ENCODE measurements at regions not wholly inside any gene's neighbourhood (a gene's known extent, or its start where the extent isn't known, plus 50 kb on each side); places are given as distances from the start of the nearest gene placed in this dataset.
"Not testable (repeated sequence)": the region's sequence is repeated elsewhere in the genome, so short reads cannot be mapped to it uniquely, and the experiment has no call there.

DNA sequence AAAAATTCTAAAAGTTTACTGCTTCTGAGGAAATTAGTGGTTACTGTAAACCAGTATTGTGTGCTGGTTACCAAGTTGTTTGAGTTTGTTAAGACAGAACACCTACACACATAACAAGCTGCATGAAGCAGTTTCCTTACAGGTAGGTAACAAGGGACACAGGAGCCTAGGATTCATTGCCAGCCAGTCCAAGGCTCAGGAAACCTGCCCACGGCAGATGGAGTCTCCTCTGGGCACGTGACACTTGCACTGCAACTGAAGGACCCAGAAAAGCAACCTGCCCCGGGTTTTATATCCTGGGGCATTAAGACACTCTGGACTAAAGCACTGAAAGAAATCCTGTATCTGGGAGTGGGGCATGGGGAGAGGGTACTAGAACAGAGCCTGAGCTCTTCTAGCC is 639.3 kb downstream of the ADCYAP1 start:
- TF ChIP-seq, protein P1, sequence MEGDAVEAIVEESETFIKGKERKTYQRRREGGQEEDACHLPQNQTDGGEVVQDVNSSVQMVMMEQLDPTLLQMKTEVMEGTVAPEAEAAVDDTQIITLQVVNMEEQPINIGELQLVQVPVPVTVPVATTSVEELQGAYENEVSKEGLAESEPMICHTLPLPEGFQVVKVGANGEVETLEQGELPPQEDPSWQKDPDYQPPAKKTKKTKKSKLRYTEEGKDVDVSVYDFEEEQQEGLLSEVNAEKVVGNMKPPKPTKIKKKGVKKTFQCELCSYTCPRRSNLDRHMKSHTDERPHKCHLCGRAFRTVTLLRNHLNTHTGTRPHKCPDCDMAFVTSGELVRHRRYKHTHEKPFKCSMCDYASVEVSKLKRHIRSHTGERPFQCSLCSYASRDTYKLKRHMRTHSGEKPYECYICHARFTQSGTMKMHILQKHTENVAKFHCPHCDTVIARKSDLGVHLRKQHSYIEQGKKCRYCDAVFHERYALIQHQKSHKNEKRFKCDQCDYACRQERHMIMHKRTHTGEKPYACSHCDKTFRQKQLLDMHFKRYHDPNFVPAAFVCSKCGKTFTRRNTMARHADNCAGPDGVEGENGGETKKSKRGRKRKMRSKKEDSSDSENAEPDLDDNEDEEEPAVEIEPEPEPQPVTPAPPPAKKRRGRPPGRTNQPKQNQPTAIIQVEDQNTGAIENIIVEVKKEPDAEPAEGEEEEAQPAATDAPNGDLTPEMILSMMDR (IDR thresholded peaks at IDR 0.05; ENCODE audit: low read depth, low read length): no peak
- Histone ChIP-seq H3K27ac (no peak overlapping the region), H3K4me3 (ENCODE audit: low read depth, low read length) (no peak overlapping the region), H3K27me3 (ENCODE audit: insufficient read depth, low read depth, severe bottlenecking) (no peaks in the 10 kb centered on the region), H3K36me3 (no peaks in the 10 kb centered on the region), H3K9me3 (ENCODE audit: severe bottlenecking) (no peaks in the 10 kb centered on the region)
- DNase-seq: no peak

DNA sequence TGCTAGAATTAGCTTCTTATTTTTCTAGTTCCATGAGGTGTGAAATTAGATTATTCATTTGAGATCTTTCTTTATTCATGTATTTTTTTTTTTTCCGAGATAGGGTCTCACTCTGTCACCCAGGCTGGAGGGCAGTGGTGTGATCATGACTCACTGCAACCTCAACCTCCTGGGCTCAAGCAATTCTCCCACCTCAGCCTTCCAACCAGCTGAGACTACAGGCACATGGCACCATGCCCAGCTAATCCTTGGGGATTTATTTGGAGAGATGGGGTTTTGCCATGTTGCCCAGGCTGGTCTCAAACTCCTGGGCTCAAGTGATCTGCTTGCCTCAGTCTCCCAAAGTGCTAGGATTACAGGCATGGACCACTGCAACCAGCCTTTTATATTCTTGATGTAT is 653.0 kb downstream of the ADCYAP1 start:
- DNase-seq; H3K36me3 ChIP-seq; H3K4me3 ChIP-seq (ENCODE audit: low read depth, low read length); H3K27me3 ChIP-seq (ENCODE audit: insufficient read depth, low read depth, severe bottlenecking); H3K9me3 ChIP-seq (ENCODE audit: severe bottlenecking); H3K27ac ChIP-seq: not testable (repeated sequence)

DNA sequence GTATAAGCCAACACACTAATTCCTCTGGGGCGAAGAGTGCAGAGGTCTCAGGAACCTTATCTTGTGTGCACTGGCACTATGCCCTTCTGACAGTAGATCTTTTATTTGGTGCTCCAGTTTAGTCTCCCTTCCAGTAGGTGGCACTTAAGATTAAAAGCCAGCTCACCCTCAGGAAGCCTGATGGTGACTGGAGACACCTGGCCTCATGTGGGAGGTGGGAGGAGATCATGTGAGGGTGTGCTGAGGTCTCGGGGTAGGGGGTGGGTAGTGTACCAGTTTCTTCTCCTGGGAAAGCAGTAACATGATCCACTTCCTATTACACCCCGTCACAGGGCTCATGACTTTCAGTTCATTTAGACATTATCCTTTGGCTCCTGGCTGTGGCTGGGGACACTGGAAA is 654.9 kb downstream of the ADCYAP1 start:
- H3K9me3 ChIP-seq (ENCODE audit: severe bottlenecking): no peaks in the 10 kb centered on the region
- no peak for DNase-seq
- TF ChIP-seq, protein P1 (IDR thresholded peaks at IDR 0.05; ENCODE audit: low read depth, low read length): no peak

DNA sequence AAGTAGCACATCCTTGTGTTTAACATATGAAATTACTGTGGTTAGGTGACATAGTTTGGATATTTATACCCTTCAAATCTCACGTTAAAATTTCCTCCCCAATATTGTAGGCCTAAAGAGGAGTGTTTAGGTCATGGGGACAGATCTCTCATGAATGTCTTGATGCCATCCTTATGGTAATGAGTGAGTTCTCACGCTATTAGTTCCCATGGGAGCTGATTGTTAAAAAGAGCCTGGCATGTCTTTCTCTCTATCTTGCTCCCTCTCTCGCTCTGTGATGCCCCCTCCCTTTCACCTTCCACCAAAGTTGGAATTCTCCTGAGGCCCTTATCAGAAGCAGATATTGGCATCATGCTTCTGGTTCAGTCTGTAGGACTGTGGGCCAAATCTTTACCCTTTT is 660.1 kb downstream of the ADCYAP1 start:
- no peak overlapping the region for H3K4me3 ChIP-seq (ENCODE audit: low read depth, low read length)
- DNase-seq: no peak
- TF ChIP-seq, protein P1 (IDR thresholded peaks at IDR 0.05; ENCODE audit: low read depth, low read length): no peak
- H3K27ac ChIP-seq: no peak overlapping the region
- no peaks in the 10 kb centered on the region for H3K27me3 ChIP-seq (ENCODE audit: insufficient read depth, low read depth, severe bottlenecking)
- no peaks in the 10 kb centered on the region for H3K36me3 ChIP-seq
- H3K9me3 ChIP-seq (ENCODE audit: severe bottlenecking): no peaks in the 10 kb centered on the region

More for the DNA sequence above, 654.9 kb downstream of the ADCYAP1 start:
- Histone ChIP-seq H3K36me3 (no peaks in the 10 kb centered on the region), H3K27ac (no peak overlapping the region), H3K4me3 (ENCODE audit: low read depth, low read length) (no peak overlapping the region), H3K27me3 (ENCODE audit: insufficient read depth, low read depth, severe bottlenecking) (no peaks in the 10 kb centered on the region)

DNA sequence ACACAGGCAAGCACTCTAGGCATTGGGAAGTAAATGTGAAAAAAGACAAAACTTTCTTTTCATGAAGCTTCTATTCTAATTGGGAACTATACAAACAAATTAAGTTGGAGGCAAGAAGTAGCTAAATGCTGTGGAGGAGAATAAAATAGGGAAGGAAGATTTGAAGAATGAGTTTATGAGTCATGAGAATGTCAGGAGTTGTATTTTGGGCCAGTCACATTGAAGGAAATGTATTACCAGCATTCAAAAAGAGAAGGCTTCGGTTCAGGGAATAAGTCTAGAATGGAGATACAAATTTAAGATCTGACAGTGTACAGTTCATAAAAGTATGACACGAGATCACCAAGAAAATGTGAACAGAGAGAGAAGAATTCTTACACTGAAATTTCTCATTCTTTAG is 666.5 kb downstream of the ADCYAP1 start:
- no peak overlapping the region for H3K27ac ChIP-seq
- TF ChIP-seq, protein P1 (IDR thresholded peaks at IDR 0.05; ENCODE audit: low read depth, low read length): no peak
- no peaks in the 10 kb centered on the region for H3K9me3 ChIP-seq (ENCODE audit: severe bottlenecking)
- H3K4me3 ChIP-seq (ENCODE audit: low read depth, low read length): no peak overlapping the region
- no peaks in the 10 kb centered on the region for H3K36me3 ChIP-seq
- DNase-seq: no peak
- no peaks in the 10 kb centered on the region for H3K27me3 ChIP-seq (ENCODE audit: insufficient read depth, low read depth, severe bottlenecking)

DNA sequence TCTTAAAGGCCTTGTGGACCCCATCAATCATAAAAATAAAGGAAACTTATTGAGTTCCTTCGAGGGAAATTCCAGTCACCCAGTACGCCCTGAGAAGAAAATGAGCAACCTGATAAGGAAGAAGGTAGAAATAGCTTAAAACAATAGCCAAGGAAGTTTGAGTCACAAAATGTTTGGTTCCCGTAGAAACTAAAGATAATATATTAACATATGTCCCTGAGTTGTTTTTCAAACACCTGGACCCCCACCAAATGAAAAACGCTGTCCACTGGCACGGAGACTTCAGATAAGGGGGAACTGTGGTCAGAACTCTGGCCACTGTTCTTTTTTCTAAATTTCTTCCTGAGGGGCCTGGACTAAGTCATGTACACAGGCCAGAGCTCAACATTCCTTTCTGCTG is 669.1 kb downstream of the ADCYAP1 start:
- TF ChIP-seq, protein P1 (IDR thresholded peaks at IDR 0.05; ENCODE audit: low read depth, low read length): no peak
- Histone ChIP-seq H3K27ac (no peak overlapping the region), H3K36me3 (no peaks in the 10 kb centered on the region), H3K4me3 (ENCODE audit: low read depth, low read length) (no peak overlapping the region), H3K27me3 (ENCODE audit: insufficient read depth, low read depth, severe bottlenecking) (no peaks in the 10 kb centered on the region), H3K9me3 (ENCODE audit: severe bottlenecking) (no peaks in the 10 kb centered on the region)
- no peak for DNase-seq
